Sigmoid colon (tissue), 4 donors: ENCODE measurements at regions not wholly inside any gene's neighbourhood (a gene's known extent, or its start where the extent isn't known, plus 50 kb on each side); places are given as distances from the start of the nearest gene placed in this dataset.

Experiments
- EP300 ChIP-seq, 4 donors: sonication (generic); formaldehyde crosslinking; IDR thresholded peaks; one replicate each; pipeline ENCODE4 v1.6.1; 2017; ENCODE audit warnings: antibody characterized with exemption in 4 of 4
- POLR2A ChIP-seq, 2 donors: fragments of 450-650 bp; IDR thresholded peaks; one replicate each; pipeline ENCODE4 v1.6.1; 2016; ENCODE audit warnings: antibody characterized with exemption in 2 of 2, mild to moderate bottlenecking in 2 of 2, moderate library complexity in 2 of 2
- POLR2AphosphoS5 ChIP-seq, 4 donors: sonication (generic); formaldehyde crosslinking; IDR thresholded peaks; one replicate each; pipeline ENCODE4 v1.6.1; 2017; ENCODE audit warnings: antibody characterized with exemption in 4 of 4
- TF ChIP-seq, protein P1 (sequence below), 4 experiments: fragments of 450-650 bp in 3 of 4; fragments of 200-600 bp in 1 of 4; IDR thresholded peaks; one replicate each; pipeline ENCODE4 v1.5.1; 2016 to 2019; ENCODE audit warnings: antibody characterized with exemption in 4 of 4, mild to moderate bottlenecking in 3 of 4, moderate library complexity in 2 of 4

DNA sequence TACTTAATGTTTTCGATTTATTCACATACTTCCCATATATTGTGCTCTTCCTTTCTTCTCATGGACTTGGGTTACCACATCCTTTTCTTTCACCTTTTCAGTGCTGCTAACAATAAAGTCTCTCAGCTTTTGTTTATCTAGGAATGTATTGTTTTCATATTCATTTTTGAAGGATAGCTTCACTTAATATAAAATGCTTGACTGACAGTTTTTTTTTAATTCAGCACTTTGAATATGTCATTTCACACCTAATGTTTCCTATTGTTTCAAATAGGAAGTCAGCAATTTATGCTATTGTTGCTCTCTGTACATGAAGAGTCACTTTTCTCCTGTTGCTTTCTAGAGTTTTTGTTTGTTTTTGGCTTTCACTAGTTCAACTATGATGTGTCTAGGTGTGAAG is 738.3 kb upstream of the STXBP6 start:
- TF ChIP-seq, protein P1, sequence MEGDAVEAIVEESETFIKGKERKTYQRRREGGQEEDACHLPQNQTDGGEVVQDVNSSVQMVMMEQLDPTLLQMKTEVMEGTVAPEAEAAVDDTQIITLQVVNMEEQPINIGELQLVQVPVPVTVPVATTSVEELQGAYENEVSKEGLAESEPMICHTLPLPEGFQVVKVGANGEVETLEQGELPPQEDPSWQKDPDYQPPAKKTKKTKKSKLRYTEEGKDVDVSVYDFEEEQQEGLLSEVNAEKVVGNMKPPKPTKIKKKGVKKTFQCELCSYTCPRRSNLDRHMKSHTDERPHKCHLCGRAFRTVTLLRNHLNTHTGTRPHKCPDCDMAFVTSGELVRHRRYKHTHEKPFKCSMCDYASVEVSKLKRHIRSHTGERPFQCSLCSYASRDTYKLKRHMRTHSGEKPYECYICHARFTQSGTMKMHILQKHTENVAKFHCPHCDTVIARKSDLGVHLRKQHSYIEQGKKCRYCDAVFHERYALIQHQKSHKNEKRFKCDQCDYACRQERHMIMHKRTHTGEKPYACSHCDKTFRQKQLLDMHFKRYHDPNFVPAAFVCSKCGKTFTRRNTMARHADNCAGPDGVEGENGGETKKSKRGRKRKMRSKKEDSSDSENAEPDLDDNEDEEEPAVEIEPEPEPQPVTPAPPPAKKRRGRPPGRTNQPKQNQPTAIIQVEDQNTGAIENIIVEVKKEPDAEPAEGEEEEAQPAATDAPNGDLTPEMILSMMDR (IDR thresholded peaks at IDR 0.05), result no peak
- no peak for TF ChIP-seq EP300 (IDR thresholded peaks at IDR 0.05)
- TF ChIP-seq POLR2AphosphoS5 (IDR thresholded peaks at IDR 0.05), result no peak
- no peak for TF ChIP-seq POLR2A (IDR thresholded peaks at IDR 0.05)
